GM12891 (cell line): ENCODE measurements at regions not wholly inside any gene's neighbourhood (a gene's known extent, or its start where the extent isn't known, plus 50 kb on each side); places are given as distances from the start of the nearest gene placed in this dataset.

Source experiments
- PAX5 ChIP-seq: IDR thresholded peaks from 2 replicates; pipeline ENCODE4 v1.6.1; 2011; ENCODE audit warnings: low read length, moderate library complexity, mild to moderate bottlenecking; ENCODE audit not compliant: insufficient read depth, severe bottlenecking
- POLR2A ChIP-seq: IDR thresholded peaks from 2 replicates; pipeline ENCODE4 v1.6.1; 2011; ENCODE audit warnings: low read depth, low read length, control low read depth
- POLR2AphosphoS5 ChIP-seq: IDR thresholded peaks from 2 replicates; pipeline ENCODE4 v1.6.1; 2011; ENCODE audit warnings: low read depth, low read length, control low read depth
- SPI1 ChIP-seq: IDR thresholded peaks from 2 replicates; pipeline ENCODE4 v1.6.1; 2011; ENCODE audit warnings: low read depth, low read length, control low read depth
- TAF1 ChIP-seq: IDR thresholded peaks from 2 replicates; pipeline ENCODE4 v1.6.1; 2011; ENCODE audit warnings: low read depth, low read length, control low read depth

GRCh38 chr13:44854313-44855060, 134.8 kb downstream of the NUFIP1 start:
- TF ChIP-seq POLR2A (no peak), POLR2AphosphoS5 (no peak), SPI1 (no peak), TAF1 (no peak), PAX5 (no peak)
